Loucy (cell line): ENCODE measurements at regions not wholly inside any gene's neighbourhood (a gene's known extent, or its start where the extent isn't known, plus 50 kb on each side); places are given as distances from the start of the nearest gene placed in this dataset.

Experiments
- H2AFZ ChIP-seq: fragments of 200-600 bp; sonication (generic); 2 replicates; pipeline ENCODE4 v1.6.0; 2016; ENCODE audit warnings: antibody characterized with exemption, mild to moderate bottlenecking, low read length, moderate library complexity
- H3F3A ChIP-seq: fragments of 200-600 bp; 2 replicates; pipeline ENCODE4 v1.6.0; 2016; ENCODE audit warnings: antibody characterized with exemption, low read depth, mild to moderate bottlenecking
- H3K27me3 ChIP-seq: fragments of 200-600 bp; sonication (generic); 2 replicates; pipeline ENCODE4 v1.6.1; 2014; ENCODE audit warnings: low read length, mild to moderate bottlenecking; ENCODE audit not compliant: insufficient read depth, poor library complexity, severe bottlenecking
- H3K36me3 ChIP-seq: fragments of 200-600 bp; sonication (generic); 2 replicates; pipeline ENCODE4 v1.6.1; 2016; ENCODE audit warnings: low read length; ENCODE audit not compliant: insufficient read depth
- H3K4me1 ChIP-seq: fragments of 200-600 bp; sonication (generic); 2 replicates; pipeline ENCODE4 v1.5.1; 2014; ENCODE audit warnings: low read length, mild to moderate bottlenecking; ENCODE audit not compliant: insufficient read depth, poor library complexity, severe bottlenecking
- H3K4me2 ChIP-seq: fragments of 200-600 bp; sonication (generic); 2 replicates; pipeline ENCODE4 v1.6.0; 2014; ENCODE audit warnings: antibody characterized with exemption, low read length, low read depth, mild to moderate bottlenecking; ENCODE audit not compliant: poor library complexity, severe bottlenecking
- H3K4me3 ChIP-seq: fragments of 200-600 bp; sonication (generic); 2 replicates; pipeline ENCODE4 v1.5.1; 2014; ENCODE audit warnings: low read length, mild to moderate bottlenecking, mixed read lengths; ENCODE audit not compliant: poor library complexity, severe bottlenecking
- H3K79me2 ChIP-seq: fragments of 200-600 bp; sonication (generic); 2 replicates; pipeline ENCODE4 v1.6.1; 2014; ENCODE audit warnings: low read length; ENCODE audit not compliant: insufficient read depth
- H3K9ac ChIP-seq: fragments of 200-600 bp; sonication (generic); 2 replicates; pipeline ENCODE4 v1.6.0; 2014; ENCODE audit warnings: mild to moderate bottlenecking, low read depth, low read length, moderate library complexity; ENCODE audit not compliant: poor library complexity, severe bottlenecking
- H3K9me2 ChIP-seq: fragments of 200-600 bp; sonication (generic); replicated peaks from 2 replicates; pipeline ENCODE4 v1.6.1; 2016; ENCODE audit warnings: low read depth, low read length, mixed read lengths
- H3K9me3 ChIP-seq: fragments of 200-600 bp; sonication (generic); 2 replicates; pipeline ENCODE4 v1.6.1; 2014; ENCODE audit warnings: mild to moderate bottlenecking, antibody characterized with exemption, low read length, low read depth; ENCODE audit not compliant: insufficient read depth
- H4K20me1 ChIP-seq: fragments of 200-600 bp; sonication (generic); 2 replicates; pipeline ENCODE4 v1.6.0; 2014; ENCODE audit warnings: antibody characterized with exemption, low read length, mild to moderate bottlenecking; ENCODE audit not compliant: insufficient read depth, poor library complexity, severe bottlenecking
- CTCF ChIP-seq: fragments of 200-600 bp; sonication (generic); conservative IDR thresholded peaks from 2 replicates; pipeline ENCODE4 v1.5.1; 2014; ENCODE audit warnings: mild to moderate bottlenecking, antibody characterized with exemption, low read length
- EZH2phosphoT487 ChIP-seq: fragments of 200-600 bp; IDR thresholded peaks from 2 replicates; pipeline ENCODE4 v1.6.1; 2018; ENCODE audit warnings: antibody characterized with exemption, mild to moderate bottlenecking, moderate library complexity, borderline replicate concordance

- Histone ChIP-seq H3K36me3 (no peaks in the 10 kb centered on the region), H3K79me2 (no peaks in the 10 kb centered on the region), H4K20me1 (no peaks in the 10 kb centered on the region), H3K4me1 (peaks cover 18% of the 10 kb centered on the region), H3K9ac (no peak overlapping the region), H3K27me3 (no peaks in the 10 kb centered on the region), H3K4me2 (peak overlapping the region; percentile 50), H3K9me2 (no peaks in the 10 kb centered on the region), H3K4me3 (peak overlapping the region; percentile 14), H2AFZ (no peak overlapping the region), H3F3A (no peaks in the 10 kb centered on the region), H3K9me3 (no peaks in the 10 kb centered on the region)
- TF ChIP-seq CTCF: no peak
These were observed 266.0 kb upstream of the CITED2 start for GRCh38 chr6:139640448-139640847.

GRCh38 chr6:139639507-139639906 is 265.1 kb upstream of the CITED2 start:
- no peak overlapping the region for H3K4me3 ChIP-seq
- no peaks in the 10 kb centered on the region for H3K36me3 ChIP-seq
- H3K9ac ChIP-seq: no peak overlapping the region
- TF ChIP-seq CTCF: no peak
- TF ChIP-seq EZH2phosphoT487: no peak
- no peaks in the 10 kb centered on the region for H3K27me3 ChIP-seq
- no peaks in the 10 kb centered on the region for H3K9me2 ChIP-seq
- peaks cover 18% of the 10 kb centered on the region for H3K4me1 ChIP-seq
- no peaks in the 10 kb centered on the region for H3F3A ChIP-seq
- H3K79me2 ChIP-seq: no peaks in the 10 kb centered on the region
- peak overlapping the region; percentile 50 for H3K4me2 ChIP-seq
- H3K9me3 ChIP-seq: no peaks in the 10 kb centered on the region
- no peak overlapping the region for H2AFZ ChIP-seq
- no peaks in the 10 kb centered on the region for H4K20me1 ChIP-seq

GRCh38 chr6:139638179-139638941 is 263.9 kb upstream of the CITED2 start:
- TF ChIP-seq CTCF (no peak; the same call in 1 of the 2 replicates), EZH2phosphoT487 (no peak)
- Histone ChIP-seq H3K4me3 (no peak overlapping the region), H3K27me3 (no peaks in the 10 kb centered on the region)

More at GRCh38 chr6:139638179-139638941, 263.9 kb upstream of the CITED2 start:
- Histone ChIP-seq H3K9me3 (no peaks in the 10 kb centered on the region), H3K9ac (no peak overlapping the region), H3K9me2 (no peaks in the 10 kb centered on the region), H3K4me2 (no peak overlapping the region), H4K20me1 (no peaks in the 10 kb centered on the region), H3K79me2 (no peaks in the 10 kb centered on the region), H3K36me3 (no peaks in the 10 kb centered on the region), H3F3A (no peaks in the 10 kb centered on the region), H2AFZ (no peak overlapping the region), H3K4me1 (peaks cover 18% of the 10 kb centered on the region)
